ENCODE measurements at regions not wholly inside any gene's neighbourhood (a gene's known extent, or its start where the extent isn't known, plus 50 kb on each side); places are given as distances from the start of the nearest gene placed in this dataset.

DNA sequence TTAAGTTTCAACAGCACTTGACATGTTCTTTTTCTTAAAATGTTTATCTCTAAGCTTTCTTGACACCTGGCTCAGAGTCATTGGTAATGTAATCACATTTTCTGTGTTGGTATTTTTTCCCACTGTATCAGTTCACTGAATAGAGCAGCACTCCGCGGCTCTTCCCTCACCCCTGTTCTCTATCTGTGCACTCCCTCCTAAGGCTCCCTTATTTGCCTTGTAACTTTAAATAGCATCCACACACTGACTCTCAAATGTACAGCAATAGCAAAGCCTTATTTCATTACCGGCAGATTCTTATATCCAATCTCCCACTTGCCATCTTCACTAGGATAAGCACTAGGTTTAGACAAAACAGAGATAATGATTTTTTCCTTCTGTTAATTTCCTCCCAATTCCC, 935.5 kb upstream of the SLC10A2 start:
- in situ Hi-C loops (cut with HindIII; ENCODE audit: low sequenced_read_pairs) = no loop called here
- no peak for DNase-seq (ENCODE audit: low read depth, low spot score)
- TF ChIP-seq, protein P1, sequence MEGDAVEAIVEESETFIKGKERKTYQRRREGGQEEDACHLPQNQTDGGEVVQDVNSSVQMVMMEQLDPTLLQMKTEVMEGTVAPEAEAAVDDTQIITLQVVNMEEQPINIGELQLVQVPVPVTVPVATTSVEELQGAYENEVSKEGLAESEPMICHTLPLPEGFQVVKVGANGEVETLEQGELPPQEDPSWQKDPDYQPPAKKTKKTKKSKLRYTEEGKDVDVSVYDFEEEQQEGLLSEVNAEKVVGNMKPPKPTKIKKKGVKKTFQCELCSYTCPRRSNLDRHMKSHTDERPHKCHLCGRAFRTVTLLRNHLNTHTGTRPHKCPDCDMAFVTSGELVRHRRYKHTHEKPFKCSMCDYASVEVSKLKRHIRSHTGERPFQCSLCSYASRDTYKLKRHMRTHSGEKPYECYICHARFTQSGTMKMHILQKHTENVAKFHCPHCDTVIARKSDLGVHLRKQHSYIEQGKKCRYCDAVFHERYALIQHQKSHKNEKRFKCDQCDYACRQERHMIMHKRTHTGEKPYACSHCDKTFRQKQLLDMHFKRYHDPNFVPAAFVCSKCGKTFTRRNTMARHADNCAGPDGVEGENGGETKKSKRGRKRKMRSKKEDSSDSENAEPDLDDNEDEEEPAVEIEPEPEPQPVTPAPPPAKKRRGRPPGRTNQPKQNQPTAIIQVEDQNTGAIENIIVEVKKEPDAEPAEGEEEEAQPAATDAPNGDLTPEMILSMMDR (IDR thresholded peaks at IDR 0.05; ENCODE audit: low read depth, low read length) = no peak
- H3K4me3 ChIP-seq (ENCODE audit: low read depth, low read length) = no peak overlapping the region

DNA sequence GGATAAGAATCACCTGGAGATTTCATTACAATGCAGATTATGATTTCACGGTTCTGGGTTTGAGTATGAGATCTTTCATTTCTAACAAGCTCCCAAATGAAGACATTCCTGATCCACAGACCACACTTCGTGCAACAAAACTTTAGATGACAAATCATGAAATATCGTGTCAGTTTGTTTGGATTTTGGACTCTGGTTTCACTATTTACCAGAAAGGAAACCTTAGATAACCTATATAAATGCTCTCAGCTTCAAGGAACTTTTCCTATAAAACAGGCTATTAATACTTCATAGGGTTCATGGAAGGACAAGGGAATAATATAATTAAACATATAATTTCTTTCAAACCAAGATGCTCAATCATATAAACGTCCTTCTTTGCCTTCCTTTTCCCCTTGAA, 930.5 kb upstream of the SLC10A2 start:
- TF ChIP-seq, protein P1 (IDR thresholded peaks at IDR 0.05; ENCODE audit: low read depth, low read length) = no peak
- DNase-seq (ENCODE audit: low read depth, low spot score) = no peak
- no peak overlapping the region for H3K4me3 ChIP-seq (ENCODE audit: low read depth, low read length)
- in situ Hi-C loops (cut with HindIII; ENCODE audit: low sequenced_read_pairs) = no loop called here

DNA sequence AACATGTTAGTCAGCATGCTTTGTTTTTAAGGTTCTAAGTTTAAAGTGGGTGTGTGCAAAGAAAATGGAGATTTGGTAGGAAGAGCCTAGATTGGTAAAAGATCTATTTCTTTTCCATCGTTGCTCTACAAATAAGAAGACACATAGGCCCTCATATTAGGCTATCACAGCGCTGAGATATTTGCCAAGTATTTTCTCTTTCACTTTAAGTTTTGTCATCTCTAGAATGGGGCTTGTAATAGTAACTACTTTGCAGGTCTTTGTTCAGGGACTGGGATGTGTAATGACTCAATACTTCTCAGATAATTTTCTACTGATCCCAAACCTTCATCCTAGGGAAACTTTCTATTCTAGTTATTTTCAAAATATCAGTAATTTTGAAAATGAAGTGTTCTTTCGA, 917.7 kb upstream of the SLC10A2 start:
- DNase-seq (ENCODE audit: low read depth, low spot score) = no peak
- TF ChIP-seq, protein P1 (IDR thresholded peaks at IDR 0.05; ENCODE audit: low read depth, low read length) = no peak
- H3K4me3 ChIP-seq (ENCODE audit: low read depth, low read length) = no peak overlapping the region
- in situ Hi-C loops (cut with HindIII; ENCODE audit: low sequenced_read_pairs) = no loop called here

DNA sequence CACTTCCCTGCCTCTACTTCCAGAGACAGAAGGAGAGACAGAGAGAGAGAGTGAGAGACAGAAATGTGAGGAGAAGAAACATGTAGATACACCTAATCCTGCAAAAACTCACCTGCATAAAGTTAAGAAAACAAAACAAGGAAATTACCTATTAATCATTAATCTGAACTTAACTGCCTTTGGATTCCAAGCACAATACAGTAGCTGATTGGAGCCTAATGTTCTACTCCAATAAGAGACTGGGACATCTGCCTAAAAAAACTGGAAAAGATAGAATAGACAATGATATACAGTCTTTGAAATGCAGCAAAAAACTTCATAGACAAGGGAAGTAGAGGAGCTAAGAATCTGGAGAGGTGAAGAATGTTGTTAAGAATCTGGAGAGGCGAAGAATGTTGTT, 910.2 kb upstream of the SLC10A2 start:
- DNase-seq (ENCODE audit: low read depth, low spot score) = no peak
- TF ChIP-seq, protein P1 (IDR thresholded peaks at IDR 0.05; ENCODE audit: low read depth, low read length) = no peak
- in situ Hi-C loops (cut with HindIII; ENCODE audit: low sequenced_read_pairs) = no loop called here

DNA sequence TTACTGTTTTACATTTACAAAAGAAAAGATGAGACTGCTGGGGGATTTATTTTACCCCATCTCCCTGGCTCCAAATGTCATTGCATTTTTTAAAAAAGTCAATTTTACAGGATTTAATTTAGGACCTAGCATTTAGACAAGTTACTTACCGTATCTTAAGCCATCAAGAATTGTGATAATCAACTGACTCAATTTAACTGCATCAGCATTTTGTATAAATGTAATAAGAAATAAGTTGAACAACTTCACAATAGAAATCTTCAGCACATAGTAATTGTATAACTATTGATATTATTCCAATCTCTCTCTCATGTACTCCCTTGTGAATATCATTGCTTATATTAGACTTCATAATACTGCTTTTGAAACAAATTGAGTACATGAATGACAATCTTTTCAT, 907.5 kb upstream of the SLC10A2 start:
- in situ Hi-C loops (cut with HindIII; ENCODE audit: low sequenced_read_pairs) = no loop called here
- DNase-seq (ENCODE audit: low read depth, low spot score) = no peak
- TF ChIP-seq, protein P1 (IDR thresholded peaks at IDR 0.05; ENCODE audit: low read depth, low read length) = no peak
- H3K4me3 ChIP-seq (ENCODE audit: low read depth, low read length) = no peak overlapping the region

More for the DNA sequence above, 910.2 kb upstream of the SLC10A2 start:
- no peak overlapping the region for H3K4me3 ChIP-seq (ENCODE audit: low read depth, low read length)

DNA sequence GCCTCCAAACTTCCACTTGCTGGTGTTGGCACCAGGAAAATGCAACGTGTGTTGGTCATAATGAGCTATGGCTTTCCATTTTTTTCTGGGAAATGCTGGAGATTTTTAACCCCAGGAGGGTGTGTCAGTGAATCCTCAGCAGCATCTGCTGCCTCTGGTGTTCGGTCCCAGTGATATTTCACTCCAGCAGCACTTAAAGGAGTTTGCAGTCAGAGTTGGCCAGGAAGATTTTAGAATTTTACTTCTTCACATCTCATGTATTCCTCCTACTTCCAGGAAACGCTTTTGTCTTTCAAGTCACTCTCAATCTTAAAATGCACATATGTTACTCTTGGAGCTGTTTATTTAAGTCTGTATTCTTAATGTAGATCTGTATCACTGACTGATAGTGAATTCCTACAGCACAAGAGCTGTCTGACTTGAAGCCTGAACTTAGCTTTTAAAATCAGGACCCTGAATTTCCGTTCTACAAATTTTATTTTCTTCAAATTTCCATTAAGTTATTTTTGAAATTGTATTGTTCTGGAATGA, 903.4 kb upstream of the SLC10A2 start:
- TF ChIP-seq, protein P1 (IDR thresholded peaks at IDR 0.05; ENCODE audit: low read depth, low read length) = no peak
- no peak overlapping the region for H3K4me3 ChIP-seq (ENCODE audit: low read depth, low read length)
- in situ Hi-C loops (cut with HindIII; ENCODE audit: low sequenced_read_pairs) = no loop called here
- no peak for DNase-seq (ENCODE audit: low read depth, low spot score)

All from astrocyte of the spinal cord (primary cell).